Tongue (tissue), 1 donor: ENCODE measurements at regions not wholly inside any gene's neighbourhood (a gene's known extent, or its start where the extent isn't known, plus 50 kb on each side); places are given as distances from the start of the nearest gene placed in this dataset.
"Not testable (repeated sequence)": the region's sequence is repeated elsewhere in the genome, so short reads cannot be mapped to it uniquely, and the experiment has no call there.

Experiments
- DNase-seq: peaks from one replicate; pipeline ENCODE4 v3.0.0-alpha.2; 2015

- no peak for DNase-seq
Measured at GRCh38 chr3:152196782-152197181, 71.9 kb upstream of the MBNL1 start.

- no peak for DNase-seq
Measured at GRCh38 chr3:152197451-152197850, 71.3 kb upstream of the MBNL1 start.

GRCh38 chr3:152197937-152198336, 70.8 kb upstream of the MBNL1 start:
- DNase-seq = no peak

- DNase-seq = no peak
Measured at GRCh38 chr3:152198665-152199064, 70.1 kb upstream of the MBNL1 start.

- DNase-seq = no peak
Measured at GRCh38 chr3:152199102-152199840, 69.5 kb upstream of the MBNL1 start.

- no peak for DNase-seq
Measured at GRCh38 chr3:152200476-152201420, 68.0 kb upstream of the MBNL1 start.

GRCh38 chr3:152202976-152203626, 65.6 kb upstream of the MBNL1 start:
- no peak for DNase-seq

GRCh38 chr3:152203652-152204051, 65.1 kb upstream of the MBNL1 start:
- DNase-seq = no peak

- DNase-seq = no peak
Measured at GRCh38 chr3:152204218-152204617, 64.5 kb upstream of the MBNL1 start.

- DNase-seq = no peak
Measured at GRCh38 chr3:152205097-152205593, 63.6 kb upstream of the MBNL1 start.

GRCh38 chr3:152206243-152206760, 62.4 kb upstream of the MBNL1 start:
- DNase-seq = no peak

- no peak for DNase-seq
Measured at GRCh38 chr3:152208439-152208838, 60.3 kb upstream of the MBNL1 start.

- no peak for DNase-seq
Measured at GRCh38 chr3:152209060-152209459, 59.7 kb upstream of the MBNL1 start.

GRCh38 chr3:152209776-152210175, 59.0 kb upstream of the MBNL1 start:
- DNase-seq = no peak

GRCh38 chr3:152210697-152211096, 58.0 kb upstream of the MBNL1 start:
- DNase-seq = no peak

- DNase-seq = no peak
Measured at GRCh38 chr3:152211655-152212054, 57.1 kb upstream of the MBNL1 start.

GRCh38 chr3:152213203-152213602, 55.5 kb upstream of the MBNL1 start:
- DNase-seq = no peak

- DNase-seq = no peak
Measured at GRCh38 chr3:152213938-152214337, 54.8 kb upstream of the MBNL1 start.

- not testable (repeated sequence) for DNase-seq
Measured at GRCh38 chr3:152216960-152217865, 51.5 kb upstream of the MBNL1 start.

- DNase-seq = no peak
Measured at GRCh38 chr3:152218602-152219001, 50.1 kb upstream of the MBNL1 start.
